Sigmoid colon (tissue), 4 donors: ENCODE measurements at regions not wholly inside any gene's neighbourhood (a gene's known extent, or its start where the extent isn't known, plus 50 kb on each side); places are given as distances from the start of the nearest gene placed in this dataset.

ENCODE experiments used
- POLR2A ChIP-seq, 2 donors: fragments of 450-650 bp; IDR thresholded peaks; one replicate each; pipeline ENCODE4 v1.6.1; 2016; ENCODE audit warnings: antibody characterized with exemption in 2 of 2, mild to moderate bottlenecking in 2 of 2, moderate library complexity in 2 of 2
- POLR2AphosphoS5 ChIP-seq, 4 donors: sonication (generic); formaldehyde crosslinking; IDR thresholded peaks; one replicate each; pipeline ENCODE4 v1.6.1; 2017; ENCODE audit warnings: antibody characterized with exemption in 4 of 4

DNA sequence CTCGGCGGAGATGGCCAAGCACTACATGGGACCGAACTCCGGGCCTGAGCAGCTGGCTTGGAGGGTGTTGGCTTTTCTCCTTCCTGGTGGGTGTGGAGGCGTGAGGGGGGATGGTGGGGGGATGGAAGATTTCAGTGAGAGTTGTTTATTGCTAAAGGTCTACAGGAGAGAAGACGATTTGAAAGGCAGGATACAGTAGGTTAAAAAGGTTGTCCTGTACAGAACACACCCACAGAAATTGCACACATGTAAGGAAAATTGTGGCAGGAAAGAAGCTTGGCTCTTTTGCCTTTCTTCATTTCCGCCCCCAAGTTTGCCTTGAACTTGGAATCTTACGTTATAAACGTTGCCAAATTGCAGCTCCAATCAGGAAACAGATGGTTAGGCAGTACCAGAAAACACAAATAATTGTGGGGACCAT lies 74.1 kb upstream of the STOX2 start:
- TF ChIP-seq POLR2A (IDR thresholded peaks at IDR 0.05): no peak
- TF ChIP-seq POLR2AphosphoS5 (IDR thresholded peaks at IDR 0.05): peak in 1 of 4 donors; percentile 11
